SK-N-SH treated with all-trans-retinoic acid at 6 μM for 48 hours (cell line): ENCODE measurements at regions not wholly inside any gene's neighbourhood (a gene's known extent, or its start where the extent isn't known, plus 50 kb on each side); places are given as distances from the start of the nearest gene placed in this dataset.

ENCODE experiments used
- ATAC-seq: fragments of 200-7000 bp; cut with Tn5 transposase; 3 replicates; pipeline ENCODE4 v1.9.1; 2020; ENCODE audit warnings: mild to moderate bottlenecking, moderate library complexity
- BACH2 ChIP-seq: fragments of 250-450 bp; sonication (Bioruptor Pico); IDR thresholded peaks from 2 replicates; pipeline ENCODE4 v1.9.0; 2021; ENCODE audit warnings: mild to moderate bottlenecking, borderline replicate concordance
- CSDC2 ChIP-seq: fragments of 250-450 bp; sonication (Bioruptor Pico); IDR thresholded peaks from 2 replicates; pipeline ENCODE4 v1.5.0; 2020; ENCODE audit warnings: mild to moderate bottlenecking, moderate library complexity
- ISL1 ChIP-seq: fragments of 250-450 bp; sonication (Bioruptor Pico); IDR thresholded peaks from 2 replicates; pipeline ENCODE4 v2.1.2; 2022; ENCODE audit warnings: mild to moderate bottlenecking, moderate library complexity
- OSR1 ChIP-seq: fragments of 250-450 bp; sonication (Bioruptor Pico); IDR thresholded peaks from 2 replicates; pipeline ENCODE4 v1.8.0; 2022; ENCODE audit warnings: moderate library complexity, mild to moderate bottlenecking, inconsistent platforms
- PATZ1 ChIP-seq: fragments of 250-450 bp; sonication (Bioruptor Pico); IDR thresholded peaks from 2 replicates; pipeline ENCODE4 v1.8.0; 2020; ENCODE audit warnings: mild to moderate bottlenecking, moderate library complexity, borderline replicate concordance
- POU6F1 ChIP-seq: fragments of 250-450 bp; sonication (Bioruptor Pico); IDR thresholded peaks from 2 replicates; pipeline ENCODE4 v1.8.0; 2021; ENCODE audit warnings: low read depth, mild to moderate bottlenecking, moderate library complexity, borderline replicate concordance
- PPARA ChIP-seq: fragments of 250-450 bp; sonication (Bioruptor Pico); IDR thresholded peaks from 2 replicates; pipeline ENCODE4 v1.5.0; 2020; ENCODE audit warnings: mild to moderate bottlenecking, borderline replicate concordance
- RARB ChIP-seq: fragments of 250-450 bp; sonication (Bioruptor Pico); IDR thresholded peaks from 2 replicates; pipeline ENCODE4 v1.8.0; 2021; ENCODE audit warnings: mild to moderate bottlenecking, moderate library complexity
- SNAI2 ChIP-seq: fragments of 250-450 bp; sonication (Bioruptor Pico); IDR thresholded peaks from 2 replicates; pipeline ENCODE4 v1.5.0; 2020; ENCODE audit warnings: mild to moderate bottlenecking, moderate library complexity
- TCF4 ChIP-seq: fragments of 250-450 bp; sonication (Bioruptor Pico); IDR thresholded peaks from 2 replicates; pipeline ENCODE4 v1.8.0; 2021; ENCODE audit warnings: mild to moderate bottlenecking, moderate library complexity, borderline replicate concordance
- TOX ChIP-seq: fragments of 250-450 bp; sonication (Bioruptor Pico); IDR thresholded peaks from 2 replicates; pipeline ENCODE4 v1.8.0; 2021; ENCODE audit warnings: mild to moderate bottlenecking, moderate library complexity, borderline replicate concordance
- ZFP3 ChIP-seq: fragments of 250-450 bp; sonication (Bioruptor Pico); IDR thresholded peaks from 2 replicates; pipeline ENCODE4 v1.5.0; 2020; ENCODE audit warnings: mild to moderate bottlenecking, moderate library complexity
- ZFP30 ChIP-seq: fragments of 450-650 bp; formaldehyde crosslinking; IDR thresholded peaks from 2 replicates; pipeline ENCODE4 v1.5.0; 2022; ENCODE audit warnings: mild to moderate bottlenecking, moderate library complexity
- ZNF565 ChIP-seq: fragments of 450-650 bp; formaldehyde crosslinking; conservative IDR thresholded peaks from 2 replicates; pipeline ENCODE4 v1.5.0; 2020; ENCODE audit warnings: low read depth, mild to moderate bottlenecking, moderate library complexity
- ZNF70 ChIP-seq: fragments of 450-650 bp; formaldehyde crosslinking; IDR thresholded peaks from 2 replicates; pipeline ENCODE4 v1.5.0; 2020; ENCODE audit warnings: mild to moderate bottlenecking, moderate library complexity
- ZNF8 ChIP-seq: fragments of 450-650 bp; formaldehyde crosslinking; IDR thresholded peaks from 2 replicates; pipeline ENCODE4 v1.5.0; 2020; ENCODE audit warnings: mild to moderate bottlenecking, moderate library complexity
- TF ChIP-seq, protein P1 (sequence below): fragments of 250-450 bp; sonication (Bioruptor Pico); IDR thresholded peaks from 2 replicates; pipeline ENCODE4 v1.5.0; 2020; ENCODE audit warnings: mild to moderate bottlenecking, moderate library complexity
- TF ChIP-seq, protein P2 (sequence below): fragments of 250-450 bp; sonication (Bioruptor Pico); IDR thresholded peaks from 2 replicates; pipeline ENCODE4 v1.5.1; 2020; ENCODE audit warnings: low read depth, mild to moderate bottlenecking, moderate library complexity

GRCh38 chr5:135220394-135221186 is 178.4 kb downstream of the MACROH2A1 start:
- ATAC-seq = no peak
- TF ChIP-seq CSDC2 (no peak), POU6F1 (CRISPR knock-in tag) (no peak)

DNA sequence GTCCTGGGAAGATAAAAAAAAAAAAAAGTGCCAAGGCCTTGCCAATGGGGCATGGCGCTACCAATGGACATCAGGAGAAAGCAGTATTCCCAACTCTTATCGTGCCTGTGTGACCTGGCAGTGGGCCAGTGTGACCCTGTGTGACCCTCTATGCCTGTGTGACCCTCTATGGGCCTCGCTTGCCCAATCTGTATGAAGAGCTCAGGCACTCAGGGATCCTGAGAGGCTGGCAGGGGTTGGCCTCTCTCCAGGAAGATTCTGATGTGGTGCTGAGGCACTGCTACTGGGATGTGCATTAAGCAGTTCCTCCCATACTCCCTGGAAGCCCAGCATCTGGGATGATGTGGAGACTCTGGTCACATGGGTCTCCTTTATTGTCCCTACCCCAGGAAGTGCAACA is 179.2 kb downstream of the MACROH2A1 start:
- no peak for ATAC-seq
- TF ChIP-seq ZFP3 (CRISPR knock-in tag) (no peak), BACH2 (no peak), TCF4 (CRISPR knock-in tag) (no peak), OSR1 (CRISPR knock-in tag) (no peak), POU6F1 (CRISPR knock-in tag) (no peak)

- no peak for ATAC-seq
- TF ChIP-seq ZNF70 = no peak
- no peak for TF ChIP-seq TOX (CRISPR knock-in tag)
- TF ChIP-seq, protein P1, sequence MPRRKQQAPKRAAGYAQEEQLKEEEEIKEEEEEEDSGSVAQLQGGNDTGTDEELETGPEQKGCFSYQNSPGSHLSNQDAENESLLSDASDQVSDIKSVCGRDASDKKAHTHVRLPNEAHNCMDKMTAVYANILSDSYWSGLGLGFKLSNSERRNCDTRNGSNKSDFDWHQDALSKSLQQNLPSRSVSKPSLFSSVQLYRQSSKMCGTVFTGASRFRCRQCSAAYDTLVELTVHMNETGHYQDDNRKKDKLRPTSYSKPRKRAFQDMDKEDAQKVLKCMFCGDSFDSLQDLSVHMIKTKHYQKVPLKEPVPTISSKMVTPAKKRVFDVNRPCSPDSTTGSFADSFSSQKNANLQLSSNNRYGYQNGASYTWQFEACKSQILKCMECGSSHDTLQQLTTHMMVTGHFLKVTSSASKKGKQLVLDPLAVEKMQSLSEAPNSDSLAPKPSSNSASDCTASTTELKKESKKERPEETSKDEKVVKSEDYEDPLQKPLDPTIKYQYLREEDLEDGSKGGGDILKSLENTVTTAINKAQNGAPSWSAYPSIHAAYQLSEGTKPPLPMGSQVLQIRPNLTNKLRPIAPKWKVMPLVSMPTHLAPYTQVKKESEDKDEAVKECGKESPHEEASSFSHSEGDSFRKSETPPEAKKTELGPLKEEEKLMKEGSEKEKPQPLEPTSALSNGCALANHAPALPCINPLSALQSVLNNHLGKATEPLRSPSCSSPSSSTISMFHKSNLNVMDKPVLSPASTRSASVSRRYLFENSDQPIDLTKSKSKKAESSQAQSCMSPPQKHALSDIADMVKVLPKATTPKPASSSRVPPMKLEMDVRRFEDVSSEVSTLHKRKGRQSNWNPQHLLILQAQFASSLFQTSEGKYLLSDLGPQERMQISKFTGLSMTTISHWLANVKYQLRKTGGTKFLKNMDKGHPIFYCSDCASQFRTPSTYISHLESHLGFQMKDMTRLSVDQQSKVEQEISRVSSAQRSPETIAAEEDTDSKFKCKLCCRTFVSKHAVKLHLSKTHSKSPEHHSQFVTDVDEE (CRISPR knock-in tag) = no peak
- TF ChIP-seq, protein P2, sequence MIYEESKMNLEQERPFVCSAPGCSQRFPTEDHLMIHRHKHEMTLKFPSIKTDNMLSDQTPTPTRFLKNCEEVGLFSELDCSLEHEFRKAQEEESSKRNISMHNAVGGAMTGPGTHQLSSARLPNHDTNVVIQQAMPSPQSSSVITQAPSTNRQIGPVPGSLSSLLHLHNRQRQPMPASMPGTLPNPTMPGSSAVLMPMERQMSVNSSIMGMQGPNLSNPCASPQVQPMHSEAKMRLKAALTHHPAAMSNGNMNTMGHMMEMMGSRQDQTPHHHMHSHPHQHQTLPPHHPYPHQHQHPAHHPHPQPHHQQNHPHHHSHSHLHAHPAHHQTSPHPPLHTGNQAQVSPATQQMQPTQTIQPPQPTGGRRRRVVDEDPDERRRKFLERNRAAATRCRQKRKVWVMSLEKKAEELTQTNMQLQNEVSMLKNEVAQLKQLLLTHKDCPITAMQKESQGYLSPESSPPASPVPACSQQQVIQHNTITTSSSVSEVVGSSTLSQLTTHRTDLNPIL = no peak
Observed at GRCh38 chr5:135218790-135219568, 180.1 kb downstream of the MACROH2A1 start.

GRCh38 chr5:135218486-135218755 is 180.6 kb downstream of the MACROH2A1 start:
- ATAC-seq = no peak

More at GRCh38 chr5:135218486-135218755, 180.6 kb downstream of the MACROH2A1 start:
- TF ChIP-seq ZNF565 (CRISPR knock-in tag) (no peak), ZFP30 (CRISPR knock-in tag) (no peak), TCF4 (CRISPR knock-in tag) (no peak), CSDC2 (no peak), SNAI2 (CRISPR knock-in tag) (no peak), OSR1 (CRISPR knock-in tag) (no peak), PATZ1 (CRISPR knock-in tag) (no peak), RARB (CRISPR knock-in tag) (no peak), POU6F1 (CRISPR knock-in tag) (no peak), ISL1 (no peak), PPARA (CRISPR knock-in tag) (no peak), ZNF8 (CRISPR knock-in tag) (no peak)
- TF ChIP-seq, protein P1 (CRISPR knock-in tag) = no peak
- TF ChIP-seq, protein P2 = no peak
- TF ChIP-seq, all 23 proteins: peak for 0
